ENCODE measurements at regions not wholly inside any gene's neighbourhood (a gene's known extent, or its start where the extent isn't known, plus 50 kb on each side); places are given as distances from the start of the nearest gene placed in this dataset.
"Not testable (repeated sequence)": the region's sequence is repeated elsewhere in the genome, so short reads cannot be mapped to it uniquely, and the experiment has no call there.

GRCh38 chr15:38117781-38118180, 134.9 kb upstream of the SPRED1 start:
- Histone ChIP-seq H3K4me3 (no peak overlapping the region), H3K27ac (no peak overlapping the region), H3K9me3 (no peaks in the 10 kb centered on the region), H3K4me1 (no peaks in the 10 kb centered on the region), H3K36me3 (no peaks in the 10 kb centered on the region), H3K27me3 (replicated peaks in 1 of 7) (no peaks in the 10 kb centered on the region)
- TF ChIP-seq, protein P1, sequence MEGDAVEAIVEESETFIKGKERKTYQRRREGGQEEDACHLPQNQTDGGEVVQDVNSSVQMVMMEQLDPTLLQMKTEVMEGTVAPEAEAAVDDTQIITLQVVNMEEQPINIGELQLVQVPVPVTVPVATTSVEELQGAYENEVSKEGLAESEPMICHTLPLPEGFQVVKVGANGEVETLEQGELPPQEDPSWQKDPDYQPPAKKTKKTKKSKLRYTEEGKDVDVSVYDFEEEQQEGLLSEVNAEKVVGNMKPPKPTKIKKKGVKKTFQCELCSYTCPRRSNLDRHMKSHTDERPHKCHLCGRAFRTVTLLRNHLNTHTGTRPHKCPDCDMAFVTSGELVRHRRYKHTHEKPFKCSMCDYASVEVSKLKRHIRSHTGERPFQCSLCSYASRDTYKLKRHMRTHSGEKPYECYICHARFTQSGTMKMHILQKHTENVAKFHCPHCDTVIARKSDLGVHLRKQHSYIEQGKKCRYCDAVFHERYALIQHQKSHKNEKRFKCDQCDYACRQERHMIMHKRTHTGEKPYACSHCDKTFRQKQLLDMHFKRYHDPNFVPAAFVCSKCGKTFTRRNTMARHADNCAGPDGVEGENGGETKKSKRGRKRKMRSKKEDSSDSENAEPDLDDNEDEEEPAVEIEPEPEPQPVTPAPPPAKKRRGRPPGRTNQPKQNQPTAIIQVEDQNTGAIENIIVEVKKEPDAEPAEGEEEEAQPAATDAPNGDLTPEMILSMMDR (IDR thresholded peaks at IDR 0.05 in 8 of 11, conservative IDR thresholded peaks at IDR 0.05 in 3 of 11) = no peak
- TF ChIP-seq POLR2AphosphoS5 (IDR thresholded peaks at IDR 0.05) (no peak), POLR2A (IDR thresholded peaks at IDR 0.05) (no peak)
- intact Hi-C loops (cut with DNase I; ENCODE audit: low total_unique reads) = no loop called here
- DNase-seq = no peak
- 74 to 93% (median 79%) methylated on average over 1 of the region's 1 CpG for WGBS, 5 donors

DNA sequence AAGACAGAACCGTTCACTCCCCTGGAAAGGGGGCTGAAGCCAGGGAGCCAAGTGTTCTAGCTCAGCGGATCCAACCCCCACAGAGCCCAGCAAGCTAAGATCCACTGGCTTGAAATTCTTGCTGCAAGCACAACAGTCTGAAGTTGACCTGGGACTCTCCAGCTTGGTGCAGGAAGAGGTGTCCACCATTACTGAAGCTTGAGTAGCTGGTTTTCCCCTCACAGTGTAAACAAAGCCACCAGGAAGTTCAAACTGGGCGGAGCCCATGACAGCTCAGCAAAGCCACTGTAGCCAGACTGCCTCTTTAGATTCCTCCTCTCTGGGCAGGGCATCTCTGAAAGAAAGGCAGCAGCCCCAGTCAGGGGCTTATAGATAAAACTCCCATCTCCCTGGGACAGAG, 132.8 kb upstream of the SPRED1 start:
- H3K36me3 ChIP-seq; H3K27me3 ChIP-seq (replicated peaks in 1 of 7); H3K9me3 ChIP-seq; H3K4me1 ChIP-seq; DNase-seq; H3K4me3 ChIP-seq; intact Hi-C loops (cut with DNase I; ENCODE audit: low total_unique reads): not testable (repeated sequence)
- WGBS, 5 donors = 70 to 94% (median 89%) methylated on average over 2 to 3 of the region's 3 CpGs
- H3K27ac ChIP-seq = peak overlapping the region in 1 of 8 donors; percentile 28

DNA sequence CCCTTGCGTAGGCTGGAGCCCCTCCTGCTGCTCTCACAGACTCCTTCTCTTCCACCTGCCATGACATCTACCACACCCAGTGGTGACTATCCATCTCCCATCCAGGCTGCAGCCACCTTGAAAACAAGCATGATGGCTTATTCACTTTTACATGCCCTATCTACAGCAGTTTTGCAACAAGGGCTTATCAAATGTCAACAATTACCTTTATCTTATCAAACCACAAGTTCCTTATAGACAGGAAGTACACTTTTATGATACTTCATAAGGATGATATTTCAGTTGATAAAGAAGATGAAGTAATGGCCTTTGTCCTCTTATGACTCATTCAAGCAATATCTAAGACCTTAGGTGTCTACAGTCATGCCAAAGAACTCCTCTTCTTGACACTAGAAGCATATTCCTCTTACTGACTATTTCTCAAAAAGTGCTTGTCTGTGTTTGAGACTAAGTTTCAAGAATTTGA, 125.3 kb upstream of the SPRED1 start:
- intact Hi-C loops (cut with DNase I; ENCODE audit: low total_unique reads) = no loop called here
- H3K27me3 ChIP-seq (replicated peaks in 1 of 7) = no peaks in the 10 kb centered on the region
- H3K4me3 ChIP-seq = no peak overlapping the region
- WGBS, 5 donors = 63 to 94% (median 73%) methylated on average over 1 of the region's 1 CpG
- no peak overlapping the region for H3K27ac ChIP-seq
- no peak for DNase-seq
- H3K9me3 ChIP-seq = peaks cover 0 to 4% (median 0%) of the 10 kb centered on the region in 8 donors
- no peaks in the 10 kb centered on the region for H3K36me3 ChIP-seq
- no peak for TF ChIP-seq POLR2AphosphoS5 (IDR thresholded peaks at IDR 0.05)
- H3K4me1 ChIP-seq = peaks cover 0 to 43% (median 23%) of the 10 kb centered on the region in 6 donors

GRCh38 chr15:38128341-38128781, 124.3 kb upstream of the SPRED1 start:
- Histone ChIP-seq H3K4me3 (no peak overlapping the region), H3K27me3 (replicated peaks in 1 of 7) (no peaks in the 10 kb centered on the region), H3K4me1 (peaks cover 0 to 43% (median 23%) of the 10 kb centered on the region in 6 donors), H3K36me3 (no peaks in the 10 kb centered on the region), H3K9me3 (peaks cover 0 to 4% (median 0%) of the 10 kb centered on the region in 8 donors), H3K27ac (peak overlapping the region in 6 of 8 donors; percentile 12 to 76 (median 56))
- 60 to 83% (median 78%) methylated on average over 3 of the region's 3 CpGs for WGBS, 5 donors
- TF ChIP-seq, protein P1 (IDR thresholded peaks at IDR 0.05 in 8 of 11, conservative IDR thresholded peaks at IDR 0.05 in 3 of 11) = no peak
- TF ChIP-seq POLR2A (IDR thresholded peaks at IDR 0.05) = no peak
- TF ChIP-seq POLR2AphosphoS5 (IDR thresholded peaks at IDR 0.05) = no peak
- intact Hi-C loops (cut with DNase I; ENCODE audit: low total_unique reads) = no loop called here
- no peak for DNase-seq

- DNase-seq = no peak
- no peak overlapping the region for H3K4me3 ChIP-seq
- peak overlapping the region in 7 of 8 donors; percentile 12 to 77 (median 72) for H3K27ac ChIP-seq
- 75 to 84% (median 81%) methylated on average over 2 of the region's 2 CpGs for WGBS, 5 donors
- TF ChIP-seq, protein P1 (IDR thresholded peaks at IDR 0.05 in 8 of 11, conservative IDR thresholded peaks at IDR 0.05 in 3 of 11) = no peak
- TF ChIP-seq POLR2A (IDR thresholded peaks at IDR 0.05) (no peak), POLR2AphosphoS5 (IDR thresholded peaks at IDR 0.05) (no peak)
- intact Hi-C loops (cut with DNase I; ENCODE audit: low total_unique reads) = no loop called here
- H3K27me3 ChIP-seq (replicated peaks in 1 of 7) = no peaks in the 10 kb centered on the region
- H3K4me1 ChIP-seq = peaks cover 0 to 43% (median 23%) of the 10 kb centered on the region in 6 donors
- H3K36me3 ChIP-seq = no peaks in the 10 kb centered on the region
- H3K9me3 ChIP-seq = peaks cover 0 to 4% (median 0%) of the 10 kb centered on the region in 8 donors
Observed at GRCh38 chr15:38128921-38129320, 123.7 kb upstream of the SPRED1 start.

All from spleen (tissue), 11 donors.